ENCODE measurements at regions not wholly inside any gene's neighbourhood (a gene's known extent, or its start where the extent isn't known, plus 50 kb on each side); places are given as distances from the start of the nearest gene placed in this dataset.

- no peaks in the 10 kb centered on the region for H3K36me3 ChIP-seq (ENCODE audit: control insufficient read depth, insufficient read depth, low read length)
- H3K4me1 Mint-ChIP-seq (ENCODE audit: low read depth, unreplicated experiment) = no peaks in the 10 kb centered on the region
- H3K27me3 Mint-ChIP-seq (ENCODE audit: insufficient read depth, unreplicated experiment) = peaks cover 6% of the 10 kb centered on the region
- intact Hi-C loops (cut with micrococcal nuclease; ENCODE audit: unreplicated experiment) = no loop called here
- BruUV-seq (replicated peaks) = no TSS peak
- ChIA-PET POLR2A (no interaction called here), CTCF (no interaction called here)
- no peak for TF ChIP-seq CTCF (IDR thresholded peaks at IDR 0.05; ENCODE audit: insufficient read depth in 1 of 2, low read depth in 1 of 2, low read length in 1 of 2, severe bottlenecking in 1 of 2, unreplicated experiment in 1 of 2)
- H3K9me3 Mint-ChIP-seq (ENCODE audit: unreplicated experiment) = no peaks in the 10 kb centered on the region
- no peaks in the 10 kb centered on the region for H3K36me3 Mint-ChIP-seq (ENCODE audit: insufficient read depth, unreplicated experiment)
- H3K27ac Mint-ChIP-seq (ENCODE audit: unreplicated experiment) = no peak overlapping the region
- no peak overlapping the region for H3K4me3 ChIP-seq (ENCODE audit: low read depth, low read length)
- no peak for DNase-seq
- H3K4me1 ChIP-seq = no peaks in the 10 kb centered on the region
- H3K4me3 Mint-ChIP-seq (ENCODE audit: unreplicated experiment) = no peak overlapping the region
- H3K27me3 ChIP-seq (replicated peaks; ENCODE audit: control insufficient read depth, insufficient read depth, low read length) = no peaks in the 10 kb centered on the region
- no peaks in the 10 kb centered on the region for H3K9me3 ChIP-seq
Observed at GRCh38 chr5:23007762-23008161, 154.6 kb upstream of the CDH12 start.

GRCh38 chr5:23007236-23007635 lies 154.1 kb upstream of the CDH12 start:
- BruUV-seq (replicated peaks) = no TSS peak
- Mint-ChIP-seq H3K4me1 (ENCODE audit: low read depth, unreplicated experiment) (no peaks in the 10 kb centered on the region), H3K36me3 (ENCODE audit: insufficient read depth, unreplicated experiment) (no peaks in the 10 kb centered on the region), H3K4me3 (ENCODE audit: unreplicated experiment) (no peak overlapping the region), H3K9me3 (ENCODE audit: unreplicated experiment) (no peaks in the 10 kb centered on the region), H3K27ac (ENCODE audit: unreplicated experiment) (no peak overlapping the region), H3K27me3 (ENCODE audit: insufficient read depth, unreplicated experiment) (peaks cover 2% of the 10 kb centered on the region)
- no peaks in the 10 kb centered on the region for H3K9me3 ChIP-seq
- intact Hi-C loops (cut with micrococcal nuclease; ENCODE audit: unreplicated experiment) = no loop called here
- TF ChIP-seq CTCF (IDR thresholded peaks at IDR 0.05; ENCODE audit: insufficient read depth in 1 of 2, low read depth in 1 of 2, low read length in 1 of 2, severe bottlenecking in 1 of 2, unreplicated experiment in 1 of 2) = no peak
- H3K27me3 ChIP-seq (replicated peaks; ENCODE audit: control insufficient read depth, insufficient read depth, low read length) = no peaks in the 10 kb centered on the region
- no peaks in the 10 kb centered on the region for H3K4me1 ChIP-seq
- no peak overlapping the region for H3K4me3 ChIP-seq (ENCODE audit: low read depth, low read length)
- no peaks in the 10 kb centered on the region for H3K36me3 ChIP-seq (ENCODE audit: control insufficient read depth, insufficient read depth, low read length)
- ChIA-PET POLR2A (no interaction called here), CTCF (no interaction called here)
- no peak for DNase-seq

- ChIA-PET POLR2A (no interaction called here), CTCF (no interaction called here)
- intact Hi-C loops (cut with micrococcal nuclease; ENCODE audit: unreplicated experiment) = no loop called here
- H3K4me1 Mint-ChIP-seq (ENCODE audit: low read depth, unreplicated experiment) = no peaks in the 10 kb centered on the region
- no peak overlapping the region for H3K4me3 Mint-ChIP-seq (ENCODE audit: unreplicated experiment)
- peaks cover 2% of the 10 kb centered on the region for H3K27me3 Mint-ChIP-seq (ENCODE audit: insufficient read depth, unreplicated experiment)
- H3K27ac Mint-ChIP-seq (ENCODE audit: unreplicated experiment) = no peak overlapping the region
- H3K4me1 ChIP-seq = no peaks in the 10 kb centered on the region
- H3K27me3 ChIP-seq (replicated peaks; ENCODE audit: control insufficient read depth, insufficient read depth, low read length) = no peaks in the 10 kb centered on the region
- TF ChIP-seq CTCF (IDR thresholded peaks at IDR 0.05; ENCODE audit: insufficient read depth in 1 of 2, low read depth in 1 of 2, low read length in 1 of 2, severe bottlenecking in 1 of 2, unreplicated experiment in 1 of 2) = no peak
- no peak overlapping the region for H3K4me3 ChIP-seq (ENCODE audit: low read depth, low read length)
- DNase-seq = no peak
- H3K9me3 ChIP-seq = no peaks in the 10 kb centered on the region
- no peaks in the 10 kb centered on the region for H3K36me3 Mint-ChIP-seq (ENCODE audit: insufficient read depth, unreplicated experiment)
- BruUV-seq (replicated peaks) = no TSS peak
- no peaks in the 10 kb centered on the region for H3K36me3 ChIP-seq (ENCODE audit: control insufficient read depth, insufficient read depth, low read length)
- H3K9me3 Mint-ChIP-seq (ENCODE audit: unreplicated experiment) = no peaks in the 10 kb centered on the region
Observed at GRCh38 chr5:23001120-23001519, 148.0 kb upstream of the CDH12 start.

All from Caco-2 (cell line).